ENCODE measurements at regions not wholly inside any gene's neighbourhood (a gene's known extent, or its start where the extent isn't known, plus 50 kb on each side); places are given as distances from the start of the nearest gene placed in this dataset.

- no peak for DNase-seq
- Histone ChIP-seq H3K36me3 (ENCODE audit: control insufficient read depth, insufficient read depth, low read length) (no peaks in the 10 kb centered on the region), H2AK9ac (replicated peaks; ENCODE audit: low read depth, low read length, poor library complexity) (no peak overlapping the region), H2AK5ac (ENCODE audit: low read depth, low read length) (no peak overlapping the region), H2BK120ac (ENCODE audit: low read depth, low read length) (no peak overlapping the region), H3K14ac (replicated peaks; ENCODE audit: low read depth, low read length) (no peak overlapping the region), H4K8ac (ENCODE audit: low read depth in 2 of 2, low read length in 2 of 2) (no peak overlapping the region), H4K20me1 (ENCODE audit: insufficient read depth, low read length) (no peaks in the 10 kb centered on the region), H3K18ac (ENCODE audit: low read depth, low read length) (no peak overlapping the region), H4K91ac (ENCODE audit: insufficient read depth, low read depth, low read length) (no peak overlapping the region), H3K23ac (ENCODE audit: low read depth, low read length) (no peak overlapping the region), H2AFZ (replicated peaks; ENCODE audit: low read length, poor library complexity) (no peak overlapping the region), H3K4me2 (ENCODE audit: low read depth, low read length) (no peak overlapping the region), H3K56ac (ENCODE audit: extremely low read depth, insufficient read depth, low read length) (no peak overlapping the region), H2BK15ac (ENCODE audit: low read depth, low read length) (no peak overlapping the region), H3K4ac (ENCODE audit: low read depth, low read length) (no peak overlapping the region), H2BK5ac (ENCODE audit: low read depth, low read length, poor library complexity, severe bottlenecking) (no peak overlapping the region), H3K4me3 (ENCODE audit: insufficient read depth, low read depth, low read length) (no peak overlapping the region), H4K5ac (ENCODE audit: low read depth, low read length) (no peak overlapping the region), H3K9me3 (ENCODE audit: control insufficient read depth, insufficient read depth, low read length) (no peaks in the 10 kb centered on the region), H2BK20ac (ENCODE audit: low read depth, low read length) (no peak overlapping the region), H3K79me1 (ENCODE audit: low read depth in 1 of 2, low read length in 2 of 2) (no peaks in the 10 kb centered on the region), H3K4me1 (ENCODE audit: control insufficient read depth, insufficient read depth, low read length) (no peaks in the 10 kb centered on the region), H3K27me3 (ENCODE audit: control insufficient read depth, insufficient read depth, low read length) (no peaks in the 10 kb centered on the region), H3K9ac (ENCODE audit: low read depth, low read length) (no peak overlapping the region), H3K9me1 (ENCODE audit: insufficient read depth, low read length) (no peaks in the 10 kb centered on the region), H3K27ac (ENCODE audit: insufficient read depth, low read length) (no peak overlapping the region)
- ChIA-PET CTCF (no interaction called here), POLR2A (ENCODE audit: unreplicated experiment) (no interaction called here)
- ATAC-seq (ENCODE audit: low read depth), result no peak
- in situ Hi-C loops (cut with MboI; ENCODE audit: low sequenced_read_pairs), result no loop called here
- no peak for TF ChIP-seq MXI1 (IDR thresholded peaks at IDR 0.05; ENCODE audit: borderline replicate concordance, low read depth, low read length)
- no peak for TF ChIP-seq NFE2L2 (IDR thresholded peaks at IDR 0.05; ENCODE audit: low read depth, low read length)
- TF ChIP-seq USF2 (IDR thresholded peaks at IDR 0.05; ENCODE audit: low read depth, low read length), result no peak
- no peak for TF ChIP-seq BHLHE40 (IDR thresholded peaks at IDR 0.05; ENCODE audit: low read depth, low read length)
- TF ChIP-seq CHD1 (IDR thresholded peaks at IDR 0.05; ENCODE audit: low read depth, low read length), result no peak
- TF ChIP-seq RCOR1 (IDR thresholded peaks at IDR 0.05; ENCODE audit: insufficient replicate concordance, low read length), result no peak
- TF ChIP-seq RFX5 (IDR thresholded peaks at IDR 0.05; ENCODE audit: low read depth, low read length), result no peak
- no peak for TF ChIP-seq POLR2A (IDR thresholded peaks at IDR 0.05; ENCODE audit: low read depth, low read length)
- TF ChIP-seq SMC3 (IDR thresholded peaks at IDR 0.05; ENCODE audit: low read depth, low read length), result no peak
- TF ChIP-seq MAFK (IDR thresholded peaks at IDR 0.05; ENCODE audit: low read depth, low read length), result no peak
- TF ChIP-seq CEBPB (IDR thresholded peaks at IDR 0.05; ENCODE audit: low read depth, low read length), result no peak
- intact Hi-C loops (cut with micrococcal nuclease), result no loop called here
- dilution Hi-C loops (cut with HindIII; ENCODE audit: low sequenced_read_pairs, unreplicated experiment), result no loop called here
- WGBS, 2 experiments (ENCODE audit: extremely low coverage in 2 of 2, insufficient read length in 1 of 2), result no CpG with 5 or more reads among the region's 1 CpG
- no TSS peak for BruUV-seq (replicated peaks)
Measured at GRCh38 chr6:119521251-119521650, 171.7 kb upstream of the MAN1A1 start.

All from IMR-90 (cell line).